ENCODE measurements at regions not wholly inside any gene's neighbourhood (a gene's known extent, or its start where the extent isn't known, plus 50 kb on each side); places are given as distances from the start of the nearest gene placed in this dataset.
"Not testable (repeated sequence)": the region's sequence is repeated elsewhere in the genome, so short reads cannot be mapped to it uniquely, and the experiment has no call there.

- H3K27me3 ChIP-seq (replicated peaks in 1 of 2; ENCODE audit: control insufficient read depth in 2 of 2, insufficient read depth in 2 of 2, low read length in 1 of 2); H3K27ac ChIP-seq (ENCODE audit: control insufficient read depth, insufficient read depth); H3K79me2 ChIP-seq (ENCODE audit: control insufficient read depth, insufficient read depth, low read length); H3K4me2 ChIP-seq (ENCODE audit: control insufficient read depth, insufficient read depth); H3K4me3 ChIP-seq; DNase-seq (ENCODE audit: low read depth, low spot score); H3K9ac ChIP-seq (ENCODE audit: control insufficient read depth, insufficient read depth, low read length); H3K9me3 ChIP-seq (replicated peaks; ENCODE audit: control insufficient read depth, insufficient read depth, low read length); ATAC-seq; H4K20me1 ChIP-seq (ENCODE audit: control insufficient read depth, insufficient read depth); FAIRE-seq; SMC1A ChIA-PET (ENCODE audit: uncharacterized antibody, unreplicated experiment); BruUV-seq (replicated peaks); intact Hi-C loops (cut with micrococcal nuclease; ENCODE audit: unreplicated experiment); H2AFZ ChIP-seq (ENCODE audit: control insufficient read depth, low read depth, low read length); RAD21 ChIA-PET (ENCODE audit: unreplicated experiment); POLR2A ChIA-PET; H3K36me3 ChIP-seq (ENCODE audit: control insufficient read depth in 2 of 2, insufficient read depth in 2 of 2, low read length in 1 of 2); CTCF ChIA-PET; H3K4me1 ChIP-seq (ENCODE audit: control insufficient read depth, insufficient read depth, low read length); in situ Hi-C loops (cut with MboI): not testable (repeated sequence)
- 0% methylated on average over 1 of the region's 1 CpG for WGBS (ENCODE audit: insufficient coverage, insufficient replicate concordance, low lambda C conversion rate, missing lambda C conversion rate)
Measured at GRCh38 chr7:150119966-150120365, 203.2 kb upstream of the LRRC61 start.

DNA sequence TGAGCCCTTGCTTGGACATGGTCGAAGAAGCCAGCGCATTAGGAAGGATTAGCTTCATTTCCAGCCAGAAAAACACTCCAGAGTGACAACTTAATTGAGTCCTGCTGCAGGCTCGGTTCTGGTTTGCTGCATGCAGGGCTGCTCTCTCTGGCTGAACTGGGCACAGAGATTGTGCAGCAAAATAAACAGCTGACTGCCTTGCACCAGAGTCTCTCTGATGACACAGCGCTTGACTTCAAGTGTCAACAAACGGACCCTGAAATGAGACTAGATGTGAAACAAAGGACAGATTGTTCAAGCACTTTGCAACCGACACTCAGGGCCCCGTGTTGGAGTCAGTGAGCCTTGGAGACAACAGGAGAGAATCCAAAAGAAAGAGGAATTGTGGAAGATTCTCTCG is 197.3 kb upstream of the LRRC61 start:
- H3K79me2 ChIP-seq (ENCODE audit: control insufficient read depth, insufficient read depth, low read length); in situ Hi-C loops (cut with MboI); H3K27ac ChIP-seq (ENCODE audit: control insufficient read depth, insufficient read depth); H3K36me3 ChIP-seq (ENCODE audit: control insufficient read depth in 2 of 2, insufficient read depth in 2 of 2, low read length in 1 of 2); H3K4me1 ChIP-seq (ENCODE audit: control insufficient read depth, insufficient read depth, low read length); H4K20me1 ChIP-seq (ENCODE audit: control insufficient read depth, insufficient read depth); H3K9me3 ChIP-seq (replicated peaks; ENCODE audit: control insufficient read depth, insufficient read depth, low read length); H3K4me2 ChIP-seq (ENCODE audit: control insufficient read depth, insufficient read depth); H3K9ac ChIP-seq (ENCODE audit: control insufficient read depth, insufficient read depth, low read length); intact Hi-C loops (cut with micrococcal nuclease; ENCODE audit: unreplicated experiment); SMC1A ChIA-PET (ENCODE audit: uncharacterized antibody, unreplicated experiment); CTCF ChIA-PET; H2AFZ ChIP-seq (ENCODE audit: control insufficient read depth, low read depth, low read length); BruUV-seq (replicated peaks); POLR2A ChIA-PET; DNase-seq (ENCODE audit: low read depth, low spot score); H3K4me3 ChIP-seq; ATAC-seq; H3K27me3 ChIP-seq (replicated peaks in 1 of 2; ENCODE audit: control insufficient read depth in 2 of 2, insufficient read depth in 2 of 2, low read length in 1 of 2); FAIRE-seq; RAD21 ChIA-PET (ENCODE audit: unreplicated experiment): not testable (repeated sequence)
- 39% methylated on average over 8 of the region's 8 CpGs for WGBS (ENCODE audit: insufficient coverage, insufficient replicate concordance, low lambda C conversion rate, missing lambda C conversion rate)

- FAIRE-seq; intact Hi-C loops (cut with micrococcal nuclease; ENCODE audit: unreplicated experiment); ATAC-seq: not testable (repeated sequence)
Measured at GRCh38 chr7:150134451-150134850, 188.7 kb upstream of the LRRC61 start.

GRCh38 chr7:150135620-150136190 is 187.4 kb upstream of the LRRC61 start:
- ATAC-seq; CTCF ChIA-PET; intact Hi-C loops (cut with micrococcal nuclease; ENCODE audit: unreplicated experiment); H3K36me3 ChIP-seq (ENCODE audit: control insufficient read depth in 2 of 2, insufficient read depth in 2 of 2, low read length in 1 of 2); H3K27ac ChIP-seq (ENCODE audit: control insufficient read depth, insufficient read depth); H3K4me3 ChIP-seq; DNase-seq (ENCODE audit: low read depth, low spot score); H3K9me3 ChIP-seq (replicated peaks; ENCODE audit: control insufficient read depth, insufficient read depth, low read length); H3K27me3 ChIP-seq (replicated peaks in 1 of 2; ENCODE audit: control insufficient read depth in 2 of 2, insufficient read depth in 2 of 2, low read length in 1 of 2); BruUV-seq (replicated peaks); H2AFZ ChIP-seq (ENCODE audit: control insufficient read depth, low read depth, low read length); POLR2A ChIA-PET; H3K79me2 ChIP-seq (ENCODE audit: control insufficient read depth, insufficient read depth, low read length); H3K4me2 ChIP-seq (ENCODE audit: control insufficient read depth, insufficient read depth); H3K4me1 ChIP-seq (ENCODE audit: control insufficient read depth, insufficient read depth, low read length); in situ Hi-C loops (cut with MboI); SMC1A ChIA-PET (ENCODE audit: uncharacterized antibody, unreplicated experiment); FAIRE-seq; H3K9ac ChIP-seq (ENCODE audit: control insufficient read depth, insufficient read depth, low read length); H4K20me1 ChIP-seq (ENCODE audit: control insufficient read depth, insufficient read depth); RAD21 ChIA-PET (ENCODE audit: unreplicated experiment): not testable (repeated sequence)
- WGBS (ENCODE audit: insufficient coverage, insufficient replicate concordance, low lambda C conversion rate, missing lambda C conversion rate): 38% methylated on average over 8 of the region's 8 CpGs

More at GRCh38 chr7:150134451-150134850, 188.7 kb upstream of the LRRC61 start:
- SMC1A ChIA-PET (ENCODE audit: uncharacterized antibody, unreplicated experiment); in situ Hi-C loops (cut with MboI); H3K4me1 ChIP-seq (ENCODE audit: control insufficient read depth, insufficient read depth, low read length); H3K36me3 ChIP-seq (ENCODE audit: control insufficient read depth in 2 of 2, insufficient read depth in 2 of 2, low read length in 1 of 2); H3K27me3 ChIP-seq (replicated peaks in 1 of 2; ENCODE audit: control insufficient read depth in 2 of 2, insufficient read depth in 2 of 2, low read length in 1 of 2); BruUV-seq (replicated peaks); H3K9me3 ChIP-seq (replicated peaks; ENCODE audit: control insufficient read depth, insufficient read depth, low read length); H2AFZ ChIP-seq (ENCODE audit: control insufficient read depth, low read depth, low read length); H3K4me2 ChIP-seq (ENCODE audit: control insufficient read depth, insufficient read depth); H3K4me3 ChIP-seq; CTCF ChIA-PET; H3K79me2 ChIP-seq (ENCODE audit: control insufficient read depth, insufficient read depth, low read length); DNase-seq (ENCODE audit: low read depth, low spot score); POLR2A ChIA-PET; RAD21 ChIA-PET (ENCODE audit: unreplicated experiment); H3K9ac ChIP-seq (ENCODE audit: control insufficient read depth, insufficient read depth, low read length); H3K27ac ChIP-seq (ENCODE audit: control insufficient read depth, insufficient read depth); H4K20me1 ChIP-seq (ENCODE audit: control insufficient read depth, insufficient read depth): not testable (repeated sequence)
- WGBS (ENCODE audit: insufficient coverage, insufficient replicate concordance, low lambda C conversion rate, missing lambda C conversion rate): 48% methylated on average over 7 of the region's 7 CpGs
